Smooth muscle cell (in vitro differentiated cells): ENCODE measurements at regions not wholly inside any gene's neighbourhood (a gene's known extent, or its start where the extent isn't known, plus 50 kb on each side); places are given as distances from the start of the nearest gene placed in this dataset.

Source experiments
- DNase-seq: peaks from one replicate; lab custom pipeline; 2025; ENCODE audit not compliant: unreplicated experiment; lab: John Stamatoyannopoulos, UW
- H2AFZ ChIP-seq: fragments of 200-600 bp; sonication (generic); 2 replicates; pipeline ENCODE4 v1.6.0; 2016; ENCODE audit warnings: antibody characterized with exemption, low read depth, mild to moderate bottlenecking
- H3F3A ChIP-seq: fragments of 200-600 bp; sonication (generic); 2 replicates; pipeline ENCODE4 v1.6.0; 2017; ENCODE audit warnings: antibody characterized with exemption, low read depth
- H3K27ac ChIP-seq: fragments of 200-600 bp; sonication (generic); 2 replicates; pipeline ENCODE4 v1.5.1; 2016; ENCODE audit warnings: low read depth, mild to moderate bottlenecking
- H3K27me3 ChIP-seq: fragments of 200-600 bp; sonication (generic); 2 replicates; pipeline ENCODE4 v1.6.1; 2016; ENCODE audit warnings: low read depth, mild to moderate bottlenecking
- H3K36me3 ChIP-seq: fragments of 200-600 bp; sonication (generic); 2 replicates; pipeline ENCODE4 v1.5.1; 2016; ENCODE audit warnings: low read depth
- H3K4me1 ChIP-seq: fragments of 200-600 bp; sonication (generic); 2 replicates; pipeline ENCODE4 v1.5.1; 2016; ENCODE audit warnings: low read depth
- H3K4me2 ChIP-seq: fragments of 200-600 bp; sonication (generic); 2 replicates; pipeline ENCODE4 v1.6.0; 2016; ENCODE audit warnings: mild to moderate bottlenecking
- H3K4me3 ChIP-seq: fragments of 200-600 bp; sonication (generic); 2 replicates; pipeline ENCODE4 v1.5.1; 2016; ENCODE audit warnings: mild to moderate bottlenecking
- H3K79me2 ChIP-seq: fragments of 200-600 bp; sonication (generic); 2 replicates; pipeline ENCODE4 v1.6.0; 2016; ENCODE audit warnings: low read depth, mild to moderate bottlenecking
- H3K9ac ChIP-seq: fragments of 200-600 bp; sonication (generic); 2 replicates; pipeline ENCODE4 v1.6.0; 2016; ENCODE audit warnings: low read depth
- H3K9me3 ChIP-seq: fragments of 200-600 bp; sonication (generic); replicated peaks from 2 replicates; pipeline ENCODE4 v1.5.1; 2016; ENCODE audit warnings: low read depth
- H4K20me1 ChIP-seq: fragments of 200-600 bp; sonication (generic); 2 replicates; pipeline ENCODE4 v1.6.0; 2016; ENCODE audit warnings: low read depth
- CTCF ChIP-seq: fragments of 200-600 bp; sonication (generic); IDR thresholded peaks from 2 replicates; pipeline ENCODE4 v1.5.1; 2017; ENCODE audit warnings: borderline replicate concordance, mild to moderate bottlenecking, antibody characterized with exemption; ENCODE audit not compliant: insufficient read depth, poor library complexity, severe bottlenecking
- WGBS: methylation state at CpG from one replicate; pipeline ENCODE4 v1.1.7; 2016; ENCODE audit warnings: low lambda C conversion rate; 5-methylcytosine and 5-hydroxymethylcytosine counted together

GRCh38 chr3:64916937-64917336 lies 229.1 kb upstream of the ADAMTS9 start:
- H3K4me3 ChIP-seq: no peak overlapping the region
- no peak overlapping the region for H3K9ac ChIP-seq
- TF ChIP-seq CTCF: no peak
- H3F3A ChIP-seq: peaks cover 4% of the 10 kb centered on the region
- no peak for DNase-seq
- no peaks in the 10 kb centered on the region for H3K27me3 ChIP-seq
- no peaks in the 10 kb centered on the region for H3K36me3 ChIP-seq
- no peak overlapping the region for H3K27ac ChIP-seq
- WGBS: 22% methylated on average over 4 of the region's 4 CpGs
- peak overlapping the region; percentile 20 for H3K4me2 ChIP-seq
- peak overlapping the region; percentile 19 for H2AFZ ChIP-seq
- H3K79me2 ChIP-seq: no peaks in the 10 kb centered on the region
- no peaks in the 10 kb centered on the region for H3K9me3 ChIP-seq
- H4K20me1 ChIP-seq: no peaks in the 10 kb centered on the region
- H3K4me1 ChIP-seq: peaks cover 16% of the 10 kb centered on the region

DNA sequence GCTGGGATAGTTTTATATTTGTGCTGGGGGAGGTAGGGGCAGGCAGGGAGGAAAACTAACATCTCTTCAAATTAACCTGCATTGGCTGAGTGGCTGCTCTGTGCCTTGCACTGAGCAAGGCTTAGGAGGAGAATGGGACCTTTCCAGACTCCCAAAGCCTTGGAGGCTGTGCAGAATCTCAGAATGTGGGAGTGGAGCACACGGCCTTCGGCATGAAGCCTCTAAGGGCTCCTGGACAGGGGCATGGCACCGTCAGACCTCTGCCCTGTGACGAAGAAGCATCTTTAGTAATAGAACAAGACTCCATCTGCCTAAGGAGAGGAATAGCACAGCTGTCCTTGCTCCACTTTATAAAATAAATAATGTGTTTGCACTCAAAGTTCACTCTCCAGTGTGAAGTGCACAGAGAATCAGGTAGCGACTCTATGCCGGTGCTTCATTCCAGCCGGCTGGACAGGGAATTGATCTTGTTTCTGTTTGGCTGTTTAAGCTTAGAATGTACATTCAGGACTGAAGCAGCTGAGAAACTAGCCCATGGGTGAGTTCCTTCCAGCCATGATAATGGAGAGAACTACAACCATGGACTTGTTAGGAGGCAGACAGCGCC lies 228.5 kb upstream of the ADAMTS9 start:
- TF ChIP-seq CTCF: no peak
- Histone ChIP-seq H3K27ac (no peak overlapping the region), H2AFZ (peak overlapping the region; percentile 19), H3K9me3 (no peaks in the 10 kb centered on the region), H3K4me1 (peaks cover 13% of the 10 kb centered on the region), H3K4me3 (no peak overlapping the region), H3K79me2 (no peaks in the 10 kb centered on the region), H3K27me3 (no peaks in the 10 kb centered on the region), H3K36me3 (no peaks in the 10 kb centered on the region), H4K20me1 (no peaks in the 10 kb centered on the region), H3K9ac (no peak overlapping the region), H3K4me2 (peak overlapping the region; percentile 20), H3F3A (peaks cover 4% of the 10 kb centered on the region)
- DNase-seq: no peak
- WGBS: 73% methylated on average over 8 of the region's 8 CpGs

- no peak overlapping the region for H2AFZ ChIP-seq
- no peaks in the 10 kb centered on the region for H4K20me1 ChIP-seq
- no peak overlapping the region for H3K9ac ChIP-seq
- H3K27ac ChIP-seq: no peak overlapping the region
- H3K27me3 ChIP-seq: no peaks in the 10 kb centered on the region
- H3K36me3 ChIP-seq: no peaks in the 10 kb centered on the region
- H3K4me2 ChIP-seq: no peak overlapping the region
- no peak for TF ChIP-seq CTCF
- no peak for DNase-seq
- H3K4me3 ChIP-seq: no peak overlapping the region
- 85% methylated on average over 2 of the region's 2 CpGs for WGBS
- peaks cover 10% of the 10 kb centered on the region for H3K4me1 ChIP-seq
- no peaks in the 10 kb centered on the region for H3K9me3 ChIP-seq
- peaks cover 4% of the 10 kb centered on the region for H3F3A ChIP-seq
- no peaks in the 10 kb centered on the region for H3K79me2 ChIP-seq
Observed at GRCh38 chr3:64915778-64916177, 228.0 kb upstream of the ADAMTS9 start.

DNA sequence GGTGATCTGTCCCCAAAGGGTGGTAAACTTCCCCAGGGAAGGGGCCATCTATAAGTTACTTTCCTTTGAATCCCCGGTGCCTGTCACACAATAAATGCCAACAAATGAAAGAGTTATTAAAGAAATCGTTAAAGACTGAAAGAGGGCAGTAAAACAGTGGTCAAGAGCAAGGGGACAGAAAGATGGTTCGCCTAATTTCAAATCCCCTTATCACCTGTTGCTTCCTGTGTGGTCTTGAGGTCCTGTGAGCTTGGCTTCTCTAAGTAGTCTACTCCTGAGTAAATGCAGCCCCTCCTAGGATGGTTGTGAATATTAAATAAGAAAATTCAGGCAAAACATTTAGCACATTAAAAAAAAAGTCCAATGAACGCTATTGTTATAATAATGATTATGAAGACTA lies 225.7 kb upstream of the ADAMTS9 start:
- Histone ChIP-seq H3K4me3 (no peak overlapping the region), H3K4me1 (peaks cover 26% of the 10 kb centered on the region), H3K9ac (no peak overlapping the region), H3K36me3 (no peaks in the 10 kb centered on the region), H3K9me3 (no peaks in the 10 kb centered on the region), H3K4me2 (no peak overlapping the region), H3K79me2 (no peaks in the 10 kb centered on the region), H3F3A (peaks cover 16% of the 10 kb centered on the region), H3K27me3 (no peaks in the 10 kb centered on the region), H2AFZ (no peak overlapping the region), H3K27ac (no peak overlapping the region), H4K20me1 (no peaks in the 10 kb centered on the region)
- no peak for DNase-seq
- TF ChIP-seq CTCF: no peak
- WGBS: 86% methylated on average over 4 of the region's 4 CpGs
